ENCODE measurements at regions not wholly inside any gene's neighbourhood (a gene's known extent, or its start where the extent isn't known, plus 50 kb on each side); places are given as distances from the start of the nearest gene placed in this dataset.
"Not testable (repeated sequence)": the region's sequence is repeated elsewhere in the genome, so short reads cannot be mapped to it uniquely, and the experiment has no call there.

GRCh38 chr2:89855752-89856151 lies 1164.3 kb downstream of the RPIA start:
- H4K20me1 ChIP-seq (ENCODE audit: insufficient read depth, low read length); H2AFZ ChIP-seq (replicated peaks; ENCODE audit: low read length, poor library complexity); H3K4me2 ChIP-seq (ENCODE audit: low read depth, low read length); POLR2A ChIA-PET (ENCODE audit: unreplicated experiment); in situ Hi-C loops (cut with MboI; ENCODE audit: low sequenced_read_pairs); BruUV-seq (replicated peaks); H2AK9ac ChIP-seq (replicated peaks; ENCODE audit: low read depth, low read length, poor library complexity); H2BK20ac ChIP-seq (ENCODE audit: low read depth, low read length); H2BK15ac ChIP-seq (ENCODE audit: low read depth, low read length); H3K79me1 ChIP-seq (ENCODE audit: low read depth in 1 of 2, low read length in 2 of 2); H2BK120ac ChIP-seq (ENCODE audit: low read depth, low read length); H3K18ac ChIP-seq (ENCODE audit: low read depth, low read length); H3K27me3 ChIP-seq (ENCODE audit: control insufficient read depth, insufficient read depth, low read length); DNase-seq; H3K4me1 ChIP-seq (ENCODE audit: control insufficient read depth, insufficient read depth, low read length); dilution Hi-C loops (cut with HindIII; ENCODE audit: low sequenced_read_pairs, unreplicated experiment); H3K14ac ChIP-seq (replicated peaks; ENCODE audit: low read depth, low read length); H3K4me3 ChIP-seq (ENCODE audit: insufficient read depth, low read depth, low read length); H3K27ac ChIP-seq (ENCODE audit: insufficient read depth, low read length); H2BK5ac ChIP-seq (ENCODE audit: low read depth, low read length, poor library complexity, severe bottlenecking); intact Hi-C loops (cut with micrococcal nuclease); H3K9me1 ChIP-seq (ENCODE audit: insufficient read depth, low read length); H3K9me3 ChIP-seq (ENCODE audit: control insufficient read depth, insufficient read depth, low read length); H3K36me3 ChIP-seq (ENCODE audit: control insufficient read depth, insufficient read depth, low read length); H4K5ac ChIP-seq (ENCODE audit: low read depth, low read length); H2AK5ac ChIP-seq (ENCODE audit: low read depth, low read length); H3K9ac ChIP-seq (ENCODE audit: low read depth, low read length); CTCF ChIA-PET; H3K23ac ChIP-seq (ENCODE audit: low read depth, low read length); ATAC-seq (ENCODE audit: low read depth); H4K8ac ChIP-seq (ENCODE audit: low read depth in 2 of 2, low read length in 2 of 2); H3K56ac ChIP-seq (ENCODE audit: extremely low read depth, insufficient read depth, low read length); H4K91ac ChIP-seq (ENCODE audit: insufficient read depth, low read depth, low read length); H3K4ac ChIP-seq (ENCODE audit: low read depth, low read length): not testable (repeated sequence)
- no CpG with 5 or more reads among the region's 2 CpGs for whole genome bisulfite sequencing, 2 experiments (ENCODE audit: extremely low coverage in 2 of 2, insufficient read length in 1 of 2)

DNA sequence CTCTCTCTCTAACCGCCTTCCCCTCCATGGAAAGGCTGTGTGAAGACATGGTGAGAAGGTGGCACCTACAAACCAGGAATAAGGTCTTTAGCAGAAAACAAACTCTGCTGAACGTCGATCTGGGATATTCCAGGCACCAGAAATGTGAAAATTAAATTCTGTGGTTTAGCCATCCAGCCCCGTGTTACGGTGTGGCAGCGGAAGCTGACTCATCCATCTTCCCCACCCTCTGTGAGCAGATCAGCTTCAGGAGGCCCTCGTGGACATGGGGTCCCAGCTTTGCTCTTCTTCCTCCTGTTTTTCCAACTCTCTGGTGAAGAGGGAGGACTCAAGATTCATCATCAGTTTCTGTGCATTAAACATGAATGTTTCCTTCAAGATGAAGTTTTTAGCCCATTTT lies 1164.8 kb downstream of the RPIA start:
- H3K4me3 ChIP-seq (ENCODE audit: insufficient read depth, low read depth, low read length); POLR2A ChIA-PET (ENCODE audit: unreplicated experiment); H3K14ac ChIP-seq (replicated peaks; ENCODE audit: low read depth, low read length); DNase-seq; H2AFZ ChIP-seq (replicated peaks; ENCODE audit: low read length, poor library complexity); H4K8ac ChIP-seq (ENCODE audit: low read depth in 2 of 2, low read length in 2 of 2); H3K36me3 ChIP-seq (ENCODE audit: control insufficient read depth, insufficient read depth, low read length); H3K4me1 ChIP-seq (ENCODE audit: control insufficient read depth, insufficient read depth, low read length); H4K91ac ChIP-seq (ENCODE audit: insufficient read depth, low read depth, low read length); H3K56ac ChIP-seq (ENCODE audit: extremely low read depth, insufficient read depth, low read length); in situ Hi-C loops (cut with MboI; ENCODE audit: low sequenced_read_pairs); H4K5ac ChIP-seq (ENCODE audit: low read depth, low read length); H3K23ac ChIP-seq (ENCODE audit: low read depth, low read length); intact Hi-C loops (cut with micrococcal nuclease); CTCF ChIA-PET; H2AK9ac ChIP-seq (replicated peaks; ENCODE audit: low read depth, low read length, poor library complexity); H2AK5ac ChIP-seq (ENCODE audit: low read depth, low read length); H3K4ac ChIP-seq (ENCODE audit: low read depth, low read length); H2BK20ac ChIP-seq (ENCODE audit: low read depth, low read length); dilution Hi-C loops (cut with HindIII; ENCODE audit: low sequenced_read_pairs, unreplicated experiment); H4K20me1 ChIP-seq (ENCODE audit: insufficient read depth, low read length); H3K18ac ChIP-seq (ENCODE audit: low read depth, low read length); H3K27me3 ChIP-seq (ENCODE audit: control insufficient read depth, insufficient read depth, low read length); H3K9ac ChIP-seq (ENCODE audit: low read depth, low read length); H2BK5ac ChIP-seq (ENCODE audit: low read depth, low read length, poor library complexity, severe bottlenecking); H3K79me1 ChIP-seq (ENCODE audit: low read depth in 1 of 2, low read length in 2 of 2); H3K9me1 ChIP-seq (ENCODE audit: insufficient read depth, low read length); ATAC-seq (ENCODE audit: low read depth); BruUV-seq (replicated peaks); H3K27ac ChIP-seq (ENCODE audit: insufficient read depth, low read length); H2BK15ac ChIP-seq (ENCODE audit: low read depth, low read length); H3K9me3 ChIP-seq (ENCODE audit: control insufficient read depth, insufficient read depth, low read length); H2BK120ac ChIP-seq (ENCODE audit: low read depth, low read length); H3K4me2 ChIP-seq (ENCODE audit: low read depth, low read length): not testable (repeated sequence)
- WGBS, 2 experiments (ENCODE audit: extremely low coverage in 2 of 2, insufficient read length in 1 of 2), result no CpG with 5 or more reads among the region's 7 CpGs
